K562 (cell line): ENCODE measurements at regions not wholly inside any gene's neighbourhood (a gene's known extent, or its start where the extent isn't known, plus 50 kb on each side); places are given as distances from the start of the nearest gene placed in this dataset.

Experiments used
- ELF2 ChIP-seq: fragments of 250-450 bp; sonication (Bioruptor Pico); IDR thresholded peaks from 2 replicates; pipeline ENCODE4 v1.5.0; 2021; ENCODE audit warnings: mild to moderate bottlenecking
- EP300 ChIP-seq: IDR thresholded peaks from 2 replicates; pipeline ENCODE4 v1.6.1; 2012; ENCODE audit warnings: low read length, improper control_type of control experiment
- EP400 ChIP-seq: fragments of 450-650 bp; IDR thresholded peaks from 2 replicates; pipeline ENCODE4 v1.6.1; 2017; ENCODE audit warnings: antibody characterized with exemption, mild to moderate bottlenecking, moderate library complexity
- ESRRA ChIP-seq: fragments of 450-650 bp; IDR thresholded peaks from 2 replicates; pipeline ENCODE4 v1.6.1; 2014; ENCODE audit warnings: low read depth, mild to moderate bottlenecking, moderate library complexity, borderline replicate concordance
- ETV1 ChIP-seq: fragments of 450-650 bp; conservative IDR thresholded peaks from 2 replicates; pipeline ENCODE4 v1.6.1; 2016; ENCODE audit warnings: missing genetic modification characterization, control low read depth, low read depth, missing compliant biosample characterization
- KAT8 ChIP-seq: fragments of 450-650 bp; IDR thresholded peaks from 2 replicates; pipeline ENCODE4 v1.6.1; 2016; ENCODE audit warnings: low read depth, mild to moderate bottlenecking
- NFE2 ChIP-seq: IDR thresholded peaks from 2 replicates; pipeline ENCODE4 v1.6.1; 2014; ENCODE audit warnings: antibody characterized with exemption, low read depth
- POLR2AphosphoS5 ChIP-seq: IDR thresholded peaks from 2 replicates; pipeline ENCODE4 v1.6.1; 2011; ENCODE audit warnings: mild to moderate bottlenecking, low read depth, low read length, moderate library complexity; ENCODE audit not compliant: control insufficient read depth, insufficient read depth
- SMARCB1 ChIP-seq: IDR thresholded peaks from 2 replicates; pipeline ENCODE4 v1.6.1; 2011; ENCODE audit warnings: improper control_type of control experiment, low read depth; ENCODE audit not compliant: insufficient read length
- ZBTB8A ChIP-seq: fragments of 450-650 bp; IDR thresholded peaks from 2 replicates; pipeline ENCODE4 v1.6.1; 2018; ENCODE audit warnings: mild to moderate bottlenecking, moderate library complexity; ENCODE audit not compliant: partially characterized antibody
- ZNF217 ChIP-seq: sonication (generic); formaldehyde crosslinking; IDR thresholded peaks from 2 replicates; pipeline ENCODE4 v1.8.0; 2022; ENCODE audit warnings: mild to moderate bottlenecking, missing genetic modification reagents
- ZNF253 ChIP-seq: fragments of 250-450 bp; sonication (Bioruptor Pico); conservative IDR thresholded peaks from 2 replicates; pipeline ENCODE4 v1.6.1; 2021; ENCODE audit warnings: mild to moderate bottlenecking
- TF ChIP-seq, protein P1 (sequence below), 2 experiments: fragments of 450-650 bp; formaldehyde crosslinking in 1 of 2; IDR thresholded peaks; 2 replicates each; pipeline versions ENCODE4 v1.4.0 to v1.6.1; 2014 to 2020; ENCODE audit warnings: mild to moderate bottlenecking in 2 of 2, borderline replicate concordance in 1 of 2, low read depth in 1 of 2
- TF ChIP-seq, protein P2 (sequence below): fragments of 250-450 bp; sonication (Bioruptor Pico); IDR thresholded peaks from 2 replicates; pipeline ENCODE4 v1.8.0; 2022; ENCODE audit warnings: moderate library complexity, mild to moderate bottlenecking, inconsistent platforms
- TF ChIP-seq, protein P3 (sequence below): fragments of 450-650 bp; IDR thresholded peaks from one replicate; pipeline ENCODE4 v1.6.1; 2018; ENCODE audit warnings: mild to moderate bottlenecking, moderate library complexity; ENCODE audit not compliant: partially characterized antibody

DNA sequence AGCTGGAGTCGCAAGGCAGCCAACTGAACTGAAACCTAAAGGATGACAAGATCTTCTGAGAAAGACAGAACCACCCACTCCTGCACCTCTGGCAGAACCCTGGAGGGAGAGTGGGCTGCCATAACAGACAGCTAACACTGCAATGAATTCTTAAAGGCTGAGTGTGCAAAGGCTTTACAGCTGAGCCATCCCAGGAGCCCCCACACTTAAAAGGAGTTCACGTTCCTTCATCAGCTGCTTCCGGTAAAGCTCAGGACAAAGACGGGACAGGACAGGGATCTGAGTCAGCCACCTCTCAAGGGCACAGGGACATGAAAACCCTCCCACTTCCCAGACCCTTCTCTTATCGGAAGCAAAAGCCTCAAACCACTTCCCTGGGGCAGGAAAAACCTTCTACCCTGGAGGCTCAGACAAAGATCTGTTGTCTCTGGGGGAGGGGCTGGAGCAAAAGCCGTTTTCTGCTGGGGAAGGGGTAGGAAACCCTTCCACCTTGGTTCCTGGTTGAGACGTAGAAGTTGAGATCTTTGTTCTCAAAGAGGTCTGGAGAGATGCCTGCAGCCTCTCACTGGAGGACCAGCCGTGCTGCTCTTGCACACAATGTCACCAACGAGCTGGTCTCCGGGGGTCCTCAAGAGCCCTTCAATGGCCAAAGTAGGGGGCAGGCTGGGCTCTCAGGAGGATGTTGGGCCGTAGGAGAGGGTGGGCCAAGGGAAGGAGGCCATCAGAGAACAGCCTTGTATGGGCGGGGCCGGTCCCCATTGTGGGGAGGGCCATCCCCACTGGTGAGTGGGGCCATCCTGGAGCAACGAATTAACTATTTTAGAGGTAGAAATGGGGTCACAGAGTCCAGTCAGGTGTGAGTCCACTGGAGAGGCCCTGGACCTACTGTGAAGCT is 452.4 kb downstream of the PTPRU start (continued):
- TF ChIP-seq, protein P1, sequence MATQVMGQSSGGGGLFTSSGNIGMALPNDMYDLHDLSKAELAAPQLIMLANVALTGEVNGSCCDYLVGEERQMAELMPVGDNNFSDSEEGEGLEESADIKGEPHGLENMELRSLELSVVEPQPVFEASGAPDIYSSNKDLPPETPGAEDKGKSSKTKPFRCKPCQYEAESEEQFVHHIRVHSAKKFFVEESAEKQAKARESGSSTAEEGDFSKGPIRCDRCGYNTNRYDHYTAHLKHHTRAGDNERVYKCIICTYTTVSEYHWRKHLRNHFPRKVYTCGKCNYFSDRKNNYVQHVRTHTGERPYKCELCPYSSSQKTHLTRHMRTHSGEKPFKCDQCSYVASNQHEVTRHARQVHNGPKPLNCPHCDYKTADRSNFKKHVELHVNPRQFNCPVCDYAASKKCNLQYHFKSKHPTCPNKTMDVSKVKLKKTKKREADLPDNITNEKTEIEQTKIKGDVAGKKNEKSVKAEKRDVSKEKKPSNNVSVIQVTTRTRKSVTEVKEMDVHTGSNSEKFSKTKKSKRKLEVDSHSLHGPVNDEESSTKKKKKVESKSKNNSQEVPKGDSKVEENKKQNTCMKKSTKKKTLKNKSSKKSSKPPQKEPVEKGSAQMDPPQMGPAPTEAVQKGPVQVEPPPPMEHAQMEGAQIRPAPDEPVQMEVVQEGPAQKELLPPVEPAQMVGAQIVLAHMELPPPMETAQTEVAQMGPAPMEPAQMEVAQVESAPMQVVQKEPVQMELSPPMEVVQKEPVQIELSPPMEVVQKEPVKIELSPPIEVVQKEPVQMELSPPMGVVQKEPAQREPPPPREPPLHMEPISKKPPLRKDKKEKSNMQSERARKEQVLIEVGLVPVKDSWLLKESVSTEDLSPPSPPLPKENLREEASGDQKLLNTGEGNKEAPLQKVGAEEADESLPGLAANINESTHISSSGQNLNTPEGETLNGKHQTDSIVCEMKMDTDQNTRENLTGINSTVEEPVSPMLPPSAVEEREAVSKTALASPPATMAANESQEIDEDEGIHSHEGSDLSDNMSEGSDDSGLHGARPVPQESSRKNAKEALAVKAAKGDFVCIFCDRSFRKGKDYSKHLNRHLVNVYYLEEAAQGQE (IDR thresholded peaks at IDR 0.05; ENCODE audit: borderline replicate concordance): no peak
- TF ChIP-seq, protein P1 (CRISPR knock-in tag; IDR thresholded peaks at IDR 0.05; ENCODE audit: low read depth): no peak
- TF ChIP-seq ZNF217 (CRISPR knock-in tag) (no peak), KAT8 (no peak), ESRRA (peak; percentile 98), ELF2 (CRISPR knock-in tag) (no peak), EP400 (no peak), NFE2 (no peak), ZNF253 (no peak), POLR2AphosphoS5 (no peak), SMARCB1 (no peak), ZBTB8A (no peak), EP300 (0 out of 2 replicates have a peak, but pooled peaks have one; percentile 24), ETV1 (peak; percentile 65)
- TF ChIP-seq, protein P2, sequence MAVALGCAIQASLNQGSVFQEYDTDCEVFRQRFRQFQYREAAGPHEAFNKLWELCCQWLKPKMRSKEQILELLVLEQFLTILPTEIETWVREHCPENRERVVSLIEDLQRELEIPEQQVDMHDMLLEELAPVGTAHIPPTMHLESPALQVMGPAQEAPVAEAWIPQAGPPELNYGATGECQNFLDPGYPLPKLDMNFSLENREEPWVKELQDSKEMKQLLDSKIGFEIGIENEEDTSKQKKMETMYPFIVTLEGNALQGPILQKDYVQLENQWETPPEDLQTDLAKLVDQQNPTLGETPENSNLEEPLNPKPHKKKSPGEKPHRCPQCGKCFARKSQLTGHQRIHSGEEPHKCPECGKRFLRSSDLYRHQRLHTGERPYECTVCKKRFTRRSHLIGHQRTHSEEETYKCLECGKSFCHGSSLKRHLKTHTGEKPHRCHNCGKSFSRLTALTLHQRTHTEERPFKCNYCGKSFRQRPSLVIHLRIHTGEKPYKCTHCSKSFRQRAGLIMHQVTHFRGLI (CRISPR knock-in tag): no peak
- TF ChIP-seq, protein P3, sequence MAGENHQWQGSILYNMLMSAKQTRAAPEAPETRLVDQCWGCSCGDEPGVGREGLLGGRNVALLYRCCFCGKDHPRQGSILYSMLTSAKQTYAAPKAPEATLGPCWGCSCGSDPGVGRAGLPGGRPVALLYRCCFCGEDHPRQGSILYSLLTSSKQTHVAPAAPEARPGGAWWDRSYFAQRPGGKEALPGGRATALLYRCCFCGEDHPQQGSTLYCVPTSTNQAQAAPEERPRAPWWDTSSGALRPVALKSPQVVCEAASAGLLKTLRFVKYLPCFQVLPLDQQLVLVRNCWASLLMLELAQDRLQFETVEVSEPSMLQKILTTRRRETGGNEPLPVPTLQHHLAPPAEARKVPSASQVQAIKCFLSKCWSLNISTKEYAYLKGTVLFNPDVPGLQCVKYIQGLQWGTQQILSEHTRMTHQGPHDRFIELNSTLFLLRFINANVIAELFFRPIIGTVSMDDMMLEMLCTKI: no peak
